Astrocyte (in vitro differentiated cells and primary cell): ENCODE measurements at regions not wholly inside any gene's neighbourhood (a gene's known extent, or its start where the extent isn't known, plus 50 kb on each side); places are given as distances from the start of the nearest gene placed in this dataset.

Experiments used
- DNase-seq: peaks from one replicate; pipeline ENCODE4 v3.0.0-alpha.2; 2010; ENCODE audit warnings: low read depth
- FAIRE-seq: peaks from 2 replicates; lab custom pipeline; 2011; peaks lifted over from hg19 to GRCh38; lab: Jason Lieb, UNC
- H2AFZ ChIP-seq: 2 replicates; pipeline ENCODE4 v1.6.0; 2012; ENCODE audit warnings: low read depth, low read length, inconsistent platforms
- H3K27ac ChIP-seq: 2 replicates; pipeline ENCODE4 v1.5.1; 2011; ENCODE audit warnings: low read depth, low read length, inconsistent platforms
- H3K27me3 ChIP-seq: 2 replicates; pipeline ENCODE4 v1.6.0; 2011; ENCODE audit warnings: low read length, inconsistent platforms; ENCODE audit not compliant: insufficient read depth
- H3K36me3 ChIP-seq: 2 replicates; pipeline ENCODE4 v1.5.1; 2011; ENCODE audit warnings: low read length, inconsistent platforms; ENCODE audit not compliant: insufficient read depth
- H3K4me1 ChIP-seq: 2 replicates; pipeline ENCODE4 v1.5.1; 2011; ENCODE audit warnings: low read length, inconsistent platforms; ENCODE audit not compliant: insufficient read depth
- H3K4me2 ChIP-seq: 2 replicates; pipeline ENCODE4 v1.6.0; 2012; ENCODE audit warnings: low read length, inconsistent platforms
- H3K4me3 ChIP-seq: 2 replicates; pipeline ENCODE4 v1.5.1; 2011; ENCODE audit warnings: low read depth, mild to moderate bottlenecking, low read length, inconsistent platforms; ENCODE audit not compliant: insufficient read depth
- H3K79me2 ChIP-seq: 2 replicates; pipeline ENCODE4 v1.6.0; 2012; ENCODE audit warnings: mild to moderate bottlenecking, low read length, inconsistent platforms; ENCODE audit not compliant: insufficient read depth
- H3K9ac ChIP-seq: 2 replicates; pipeline ENCODE4 v1.6.0; 2012; ENCODE audit warnings: mild to moderate bottlenecking, low read length, inconsistent platforms
- H3K9me3 ChIP-seq: 2 replicates; pipeline ENCODE4 v1.5.1; 2012; ENCODE audit warnings: low read depth, mild to moderate bottlenecking, low read length, inconsistent platforms; ENCODE audit not compliant: insufficient read depth
- H4K20me1 ChIP-seq: 2 replicates; pipeline ENCODE4 v1.6.0; 2012; ENCODE audit warnings: low read length, inconsistent platforms; ENCODE audit not compliant: insufficient read depth
- H3K27ac Mint-ChIP-seq: one replicate; pipeline ENCODE4 v1.8.0; 2021; ENCODE audit warnings: mild to moderate bottlenecking, mixed read lengths; ENCODE audit not compliant: unreplicated experiment
- H3K27me3 Mint-ChIP-seq: one replicate; pipeline ENCODE4 v1.8.0; 2021; ENCODE audit warnings: low read depth, mixed read lengths; ENCODE audit not compliant: unreplicated experiment
- H3K36me3 Mint-ChIP-seq: one replicate; pipeline ENCODE4 v1.8.0; 2021; ENCODE audit warnings: low read depth, mixed read lengths; ENCODE audit not compliant: unreplicated experiment
- H3K4me1 Mint-ChIP-seq: one replicate; pipeline ENCODE4 v1.8.0; 2021; ENCODE audit warnings: low read depth, mixed read lengths; ENCODE audit not compliant: unreplicated experiment
- H3K4me3 Mint-ChIP-seq: one replicate; pipeline ENCODE4 v1.8.0; 2021; ENCODE audit warnings: mild to moderate bottlenecking, moderate library complexity, mixed read lengths; ENCODE audit not compliant: unreplicated experiment
- H3K9me3 Mint-ChIP-seq: one replicate; pipeline ENCODE4 v1.8.0; 2021; ENCODE audit warnings: mild to moderate bottlenecking, mixed read lengths; ENCODE audit not compliant: unreplicated experiment
- CTCF ChIP-seq: IDR thresholded peaks from 2 replicates; pipeline ENCODE4 v1.5.1; 2011; ENCODE audit warnings: low read depth, mild to moderate bottlenecking, inconsistent platforms, low read length, moderate library complexity; ENCODE audit not compliant: insufficient read depth
- EZH2 ChIP-seq: IDR thresholded peaks from 2 replicates; pipeline ENCODE4 v1.6.1; 2012; ENCODE audit warnings: mild to moderate bottlenecking, low read length, inconsistent platforms; ENCODE audit not compliant: insufficient read depth

DNA sequence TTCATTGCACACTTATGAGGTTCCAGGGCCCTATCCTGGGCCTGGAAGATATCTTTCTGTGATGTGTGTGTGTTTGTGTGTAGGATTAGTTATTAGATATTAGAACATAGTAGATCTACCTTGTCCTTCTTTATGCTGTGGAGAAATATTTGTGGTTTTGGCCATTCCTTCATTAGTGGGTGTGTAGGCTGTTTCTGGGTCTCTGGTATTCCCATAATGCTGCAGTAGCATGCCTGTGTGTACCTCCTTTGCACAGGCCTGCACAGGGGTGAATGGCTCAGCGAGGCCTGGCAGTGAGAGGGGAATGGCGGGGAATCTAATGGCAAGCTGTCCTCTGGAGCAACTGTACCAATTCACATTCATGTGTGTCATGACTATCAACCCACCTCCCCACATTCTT is 125.8 kb upstream of the MRPS22 start:
- Histone ChIP-seq H3K27me3 (peaks cover 3% of the 10 kb centered on the region), H4K20me1 (no peaks in the 10 kb centered on the region), H3K36me3 (no peaks in the 10 kb centered on the region), H3K79me2 (no peaks in the 10 kb centered on the region), H3K9me3 (no peaks in the 10 kb centered on the region), H3K4me2 (no peak overlapping the region), H3K4me3 (no peak overlapping the region), H3K4me1 (no peaks in the 10 kb centered on the region), H2AFZ (no peak overlapping the region), H3K27ac (no peak overlapping the region), H3K9ac (no peak overlapping the region)
- Mint-ChIP-seq H3K27me3 (peaks cover 26% of the 10 kb centered on the region), H3K9me3 (peaks cover 1% of the 10 kb centered on the region), H3K27ac (peak overlapping the region; percentile 60), H3K4me1 (peaks cover 23% of the 10 kb centered on the region), H3K4me3 (peak overlapping the region; percentile 0), H3K36me3 (no peaks in the 10 kb centered on the region)
- FAIRE-seq, result no peak
- peak; percentile 42 for DNase-seq
- TF ChIP-seq EZH2, result no peak
- no peak for TF ChIP-seq CTCF

DNA sequence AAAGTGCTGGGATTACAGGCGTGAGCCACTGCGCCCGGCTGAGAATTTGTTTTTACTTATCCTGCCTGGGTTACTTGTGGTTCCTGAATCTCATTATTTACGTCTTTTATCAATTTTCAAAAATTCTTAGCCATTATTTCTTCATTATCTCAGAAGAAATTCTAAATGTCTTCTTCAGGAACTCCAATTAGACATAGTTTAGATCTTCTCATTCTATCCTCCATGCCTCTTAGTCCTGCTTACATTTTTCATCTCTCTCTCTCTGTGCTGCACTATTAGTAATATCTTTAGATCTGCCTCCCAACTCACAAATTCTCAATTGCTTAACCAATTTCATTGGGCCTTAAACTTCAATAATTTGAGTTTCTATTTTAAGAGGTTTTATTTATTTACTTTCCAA is 124.4 kb upstream of the MRPS22 start:
- Histone ChIP-seq H3K4me1 (no peaks in the 10 kb centered on the region), H3K36me3 (no peaks in the 10 kb centered on the region), H3K4me2 (no peak overlapping the region), H3K79me2 (no peaks in the 10 kb centered on the region), H2AFZ (no peak overlapping the region), H3K27ac (no peak overlapping the region), H4K20me1 (no peaks in the 10 kb centered on the region), H3K9me3 (no peaks in the 10 kb centered on the region), H3K4me3 (no peak overlapping the region), H3K27me3 (peaks cover under 1% of the 10 kb centered on the region), H3K9ac (no peak overlapping the region)
- no peak for DNase-seq
- H3K9me3 Mint-ChIP-seq, result peaks cover 1% of the 10 kb centered on the region
- H3K4me3 Mint-ChIP-seq, result no peak overlapping the region
- no peaks in the 10 kb centered on the region for H3K36me3 Mint-ChIP-seq
- peaks cover 23% of the 10 kb centered on the region for H3K4me1 Mint-ChIP-seq
- no peak for FAIRE-seq
- peaks cover 23% of the 10 kb centered on the region for H3K27me3 Mint-ChIP-seq
- no peak for TF ChIP-seq EZH2
- no peak for TF ChIP-seq CTCF
- no peak overlapping the region for H3K27ac Mint-ChIP-seq

DNA sequence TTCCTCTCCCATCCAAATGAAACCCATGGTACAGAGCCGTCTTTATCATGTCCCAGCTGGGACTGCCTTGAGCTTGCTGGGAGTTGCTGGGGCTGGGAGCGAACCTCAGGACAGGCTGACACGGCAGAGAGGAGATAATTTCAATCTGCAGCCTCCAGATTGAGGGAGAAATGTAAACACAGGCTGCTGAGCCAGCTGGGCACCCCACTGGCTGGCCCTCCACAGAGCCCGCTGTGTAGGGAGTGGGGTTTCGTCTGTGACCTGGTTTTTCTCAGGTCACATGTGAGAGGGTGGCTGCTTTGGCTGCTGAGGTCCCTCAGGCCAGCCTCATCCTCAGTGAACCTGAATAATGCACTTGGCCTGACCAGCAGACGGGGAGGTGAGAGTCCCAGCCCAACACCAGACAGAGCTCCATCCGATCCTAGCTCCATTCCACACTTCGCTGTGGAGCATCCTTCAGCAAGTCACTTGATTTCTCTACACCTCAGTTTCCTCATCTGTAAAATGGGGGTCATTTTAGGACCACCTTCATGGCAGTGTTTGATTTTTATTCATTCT is 121.6 kb upstream of the MRPS22 start:
- H3K27ac Mint-ChIP-seq, result no peak overlapping the region
- Histone ChIP-seq H3K9me3 (no peaks in the 10 kb centered on the region), H4K20me1 (no peaks in the 10 kb centered on the region), H3K79me2 (no peaks in the 10 kb centered on the region), H3K36me3 (no peaks in the 10 kb centered on the region), H3K9ac (no peak overlapping the region), H3K4me2 (no peak overlapping the region), H3K27ac (no peak overlapping the region), H3K27me3 (no peaks in the 10 kb centered on the region), H3K4me3 (no peak overlapping the region), H2AFZ (no peak overlapping the region), H3K4me1 (no peaks in the 10 kb centered on the region)
- FAIRE-seq (no peak), DNase-seq (no peak)
- no peaks in the 10 kb centered on the region for H3K36me3 Mint-ChIP-seq
- no peaks in the 10 kb centered on the region for H3K9me3 Mint-ChIP-seq
- H3K4me3 Mint-ChIP-seq, result no peak overlapping the region
- peaks cover 18% of the 10 kb centered on the region for H3K27me3 Mint-ChIP-seq
- TF ChIP-seq CTCF, result no peak
- no peak for TF ChIP-seq EZH2
- H3K4me1 Mint-ChIP-seq, result peaks cover 14% of the 10 kb centered on the region
